HG03558 (cell line): ENCODE measurements at regions not wholly inside any gene's neighbourhood (a gene's known extent, or its start where the extent isn't known, plus 50 kb on each side); places are given as distances from the start of the nearest gene placed in this dataset.
A peak's percentile ranks its signal among the peaks of the same experiment; 100 is the strongest.

Experiments used
- ATAC-seq: cut with Tn5 transposase; IDR thresholded peaks from one replicate; pipeline ENCODE4 v1.9.1; 2021; ENCODE audit warnings: moderate number of reproducible peaks; ENCODE audit not compliant: unreplicated experiment; ENCODE audit errors: extremely low read depth

DNA sequence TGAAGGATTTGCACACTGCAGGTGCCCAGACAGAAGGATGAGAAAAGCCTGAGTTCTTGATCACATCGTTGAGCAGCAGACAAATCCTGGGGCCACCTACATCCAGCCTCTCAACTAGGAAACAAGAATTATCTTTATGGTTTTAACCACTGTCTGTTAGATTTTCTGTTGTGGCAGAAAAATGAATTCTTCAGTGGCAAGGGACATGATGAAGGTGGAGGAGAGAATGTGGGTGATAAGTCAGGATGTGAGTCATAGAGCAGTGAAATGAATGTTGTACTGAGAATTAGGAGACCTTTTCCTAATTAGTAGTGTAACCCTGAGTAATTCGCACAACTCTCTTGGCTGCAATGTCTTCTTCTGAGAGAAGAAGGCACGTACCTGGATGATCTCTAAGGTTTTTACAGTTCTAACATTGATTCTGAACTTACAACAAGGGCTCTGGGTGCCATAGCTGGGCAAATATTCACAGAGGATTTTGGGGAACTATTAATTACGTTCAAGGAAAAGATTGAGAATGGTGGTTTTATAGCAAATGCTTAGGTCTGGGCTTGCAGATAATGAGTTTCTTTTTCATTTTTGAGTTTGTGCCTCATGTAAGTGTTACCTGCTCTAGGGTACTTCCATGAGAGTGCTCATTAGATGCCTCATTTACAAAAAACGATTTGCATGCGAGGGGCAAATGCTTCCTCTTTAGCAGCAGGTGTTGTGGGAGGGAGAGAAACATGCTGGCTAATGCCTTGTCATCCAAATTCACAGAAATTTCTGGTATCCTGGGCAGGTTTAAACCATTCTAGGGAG lies 111.0 kb upstream of the KL start:
- peak; percentile 82 for ATAC-seq

- no peak for ATAC-seq
Observed at GRCh38 chr13:32905864-32906180, 110.4 kb upstream of the KL start.

DNA sequence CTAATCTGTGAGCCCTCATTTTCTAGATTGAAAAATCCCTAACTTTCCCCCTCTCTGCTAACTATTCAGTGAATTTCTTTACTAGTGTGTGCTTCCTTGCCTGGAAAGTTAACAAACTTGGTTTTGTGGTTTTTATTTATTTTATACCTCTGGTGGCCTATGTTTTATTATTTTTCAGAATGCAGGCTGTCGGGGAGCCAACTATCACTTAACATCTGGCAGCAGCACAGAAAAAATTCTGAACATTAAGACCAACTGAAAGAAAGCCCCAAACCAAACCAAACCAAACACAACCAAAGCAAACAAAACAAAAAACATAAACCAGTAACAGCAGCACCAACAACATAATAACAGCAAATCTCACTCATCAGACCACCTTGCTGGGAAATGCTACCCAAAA lies 109.0 kb upstream of the KL start:
- no peak for ATAC-seq

- no peak for ATAC-seq
Observed at GRCh38 chr13:32910530-32910929, 105.7 kb upstream of the KL start.

DNA sequence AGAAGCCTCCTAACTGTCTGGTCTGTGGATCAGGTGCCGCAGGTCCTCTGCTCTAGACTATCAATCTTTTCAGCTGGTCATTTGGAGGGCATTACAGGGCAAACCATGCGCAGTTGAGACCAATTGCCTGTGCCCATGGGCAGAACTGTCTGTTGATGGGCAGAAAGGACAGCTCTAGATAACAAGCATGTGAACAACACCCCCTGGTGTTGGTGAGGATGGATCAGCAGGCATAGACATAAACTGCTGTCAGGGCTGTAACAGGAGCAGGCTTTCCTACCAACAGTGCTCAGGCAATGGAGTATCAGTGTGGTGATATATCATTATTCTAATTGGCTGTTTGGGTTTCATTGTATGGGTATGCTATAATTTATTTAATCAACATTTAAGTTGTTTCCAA lies 104.7 kb upstream of the KL start:
- no peak for ATAC-seq

DNA sequence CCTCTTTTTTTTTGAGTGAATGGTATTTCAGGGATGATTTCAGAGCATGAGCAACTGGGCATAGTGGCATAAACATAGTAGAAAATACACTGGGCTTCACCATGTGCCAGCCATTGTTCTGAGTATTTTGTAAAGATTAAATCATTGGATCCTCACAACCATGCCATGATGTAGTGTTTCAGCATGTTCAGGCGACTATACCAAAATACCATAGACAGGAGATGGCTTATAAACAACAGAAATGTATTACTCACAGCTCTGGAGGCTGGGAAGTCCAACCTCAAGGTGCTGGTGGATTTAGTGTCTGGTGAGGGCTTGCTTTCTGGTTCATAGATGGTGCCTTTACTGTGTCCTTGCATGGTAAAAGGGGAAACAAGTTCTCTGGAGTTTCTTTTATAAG lies 101.5 kb upstream of the KL start:
- no peak for ATAC-seq

DNA sequence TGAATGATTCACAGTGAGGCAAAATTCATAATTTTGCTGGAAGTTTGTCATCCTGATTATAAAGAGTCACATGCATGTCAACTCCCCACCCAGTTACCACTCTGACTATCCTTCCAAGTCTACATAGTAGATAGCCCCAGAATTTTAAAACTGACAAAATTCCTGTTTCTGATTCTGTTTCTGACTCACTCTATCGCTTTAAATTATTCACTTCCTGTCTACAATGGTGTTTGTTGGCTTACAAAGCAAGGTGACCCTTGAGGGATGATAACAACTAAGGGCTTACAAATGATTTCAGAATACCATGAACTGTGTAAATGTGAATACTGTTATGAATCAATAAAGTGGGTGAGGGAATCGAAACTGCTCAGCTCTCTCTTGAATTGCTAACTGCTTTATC lies 98.7 kb upstream of the KL start:
- no peak for ATAC-seq

DNA sequence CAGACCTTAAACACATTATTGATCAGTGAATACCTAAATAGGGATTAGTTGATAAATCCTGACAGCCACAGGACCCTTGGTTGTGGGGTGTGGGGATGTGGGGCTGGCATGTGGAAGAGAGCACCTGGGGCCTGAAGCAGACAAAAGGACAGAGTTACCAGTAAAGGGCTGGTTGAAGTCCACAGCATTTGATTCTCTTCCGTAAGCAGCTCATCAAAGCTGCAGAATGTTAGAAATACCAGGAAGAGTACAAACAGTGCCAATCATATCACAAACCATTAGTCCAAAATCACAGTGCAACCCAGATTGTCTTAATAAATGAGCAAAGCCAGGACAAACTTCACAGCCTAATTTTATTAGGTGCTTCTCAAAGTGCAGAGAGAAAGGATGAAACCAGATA lies 92.5 kb upstream of the KL start:
- no peak for ATAC-seq

DNA sequence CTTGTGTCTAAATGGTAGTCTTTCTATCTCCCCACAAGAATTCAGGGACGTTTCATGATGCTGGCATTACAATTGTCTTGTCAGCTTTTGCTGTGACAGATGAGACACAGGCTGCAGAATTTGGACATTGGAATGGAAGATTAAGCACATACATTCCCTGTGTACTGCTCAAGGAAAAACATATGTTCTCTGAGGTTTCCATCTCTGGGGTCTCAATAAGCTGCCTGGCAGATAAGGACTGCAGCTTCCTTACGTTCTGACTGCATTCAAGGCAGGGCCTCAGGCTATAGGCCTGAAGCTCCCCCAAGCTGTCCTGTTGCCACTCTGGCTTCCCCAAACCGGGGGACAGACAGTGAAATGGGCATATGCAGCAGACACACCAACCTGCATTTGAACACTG lies 91.3 kb upstream of the KL start:
- no peak for ATAC-seq

DNA sequence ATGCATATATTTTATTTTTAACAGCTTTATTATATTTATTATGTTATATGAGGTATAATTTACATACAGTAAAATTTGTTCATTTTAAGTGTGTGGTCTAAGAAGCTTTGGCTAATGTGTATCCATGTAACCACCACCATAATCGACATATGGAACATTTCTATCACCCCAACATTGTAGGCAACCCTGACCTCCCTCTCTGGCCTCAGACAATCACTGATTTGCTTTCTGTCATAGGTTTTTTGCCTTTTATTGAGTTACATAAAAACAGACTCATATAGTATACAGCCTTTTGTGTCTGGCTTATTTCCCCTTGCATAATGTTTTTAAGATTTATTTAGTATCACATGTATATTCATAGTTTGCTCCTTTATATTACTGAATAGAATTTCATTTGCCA lies 90.7 kb upstream of the KL start:
- no peak for ATAC-seq

- no peak for ATAC-seq
Observed at GRCh38 chr13:32932376-32932775, 83.8 kb upstream of the KL start.

DNA sequence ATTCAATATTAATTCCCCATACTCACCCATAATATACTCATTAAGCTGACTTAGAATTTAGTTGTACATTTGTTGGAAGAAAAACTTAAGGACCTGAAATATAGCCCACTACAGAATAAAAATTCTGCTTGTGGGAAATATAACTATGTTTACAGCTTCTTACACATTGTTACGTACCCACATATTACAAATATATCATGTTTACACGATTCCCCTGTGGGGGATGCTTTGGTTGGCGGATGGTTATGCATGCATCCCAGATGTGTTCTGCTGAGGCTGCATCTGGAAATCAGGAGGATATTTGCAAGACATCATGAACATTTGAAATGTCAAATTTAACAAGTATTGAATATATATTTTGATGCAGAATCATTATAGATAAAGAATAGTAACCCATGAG lies 79.5 kb upstream of the KL start:
- no peak for ATAC-seq

DNA sequence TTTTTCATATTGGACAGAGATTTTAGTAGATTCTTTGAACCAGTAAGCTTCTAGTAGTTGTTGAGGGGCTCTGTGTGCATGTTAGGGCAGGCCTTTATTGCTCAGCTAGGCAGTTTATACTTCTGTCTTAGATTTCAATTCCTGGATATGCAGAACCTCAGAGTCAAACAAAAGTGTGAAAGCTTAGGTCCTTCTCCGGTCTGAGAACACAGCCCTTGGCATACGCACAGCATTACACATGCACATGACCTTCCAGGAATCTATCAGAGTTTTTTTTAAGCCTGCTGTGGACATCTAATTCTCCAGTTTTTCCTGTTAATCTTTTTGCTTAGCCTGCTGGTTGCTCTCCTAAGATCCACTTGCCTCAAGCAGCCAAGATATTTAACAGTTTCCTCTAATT lies 77.9 kb upstream of the KL start:
- no peak for ATAC-seq

- ATAC-seq = no peak
Observed at GRCh38 chr13:32938907-32939306, 77.3 kb upstream of the KL start.

DNA sequence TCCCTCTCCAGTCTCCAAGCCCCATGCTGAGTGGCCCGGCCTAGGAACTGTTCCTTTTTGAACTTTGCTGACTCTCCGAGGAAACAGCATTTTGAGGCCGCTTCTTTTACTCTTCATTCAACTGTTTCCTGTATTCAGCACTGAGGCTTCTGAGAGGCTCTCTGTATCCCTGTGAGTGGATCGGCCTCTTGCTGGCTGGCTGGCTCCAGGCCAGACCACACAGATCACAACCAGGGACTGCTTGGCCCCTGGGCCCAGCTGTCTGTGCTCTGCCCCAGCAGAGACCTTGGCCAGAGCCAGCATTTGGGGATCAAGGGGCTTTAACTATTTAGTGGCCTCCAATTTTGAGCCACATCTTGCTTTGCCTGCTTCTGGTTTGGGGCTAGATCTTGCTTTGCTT lies 75.6 kb upstream of the KL start:
- ATAC-seq = no peak

DNA sequence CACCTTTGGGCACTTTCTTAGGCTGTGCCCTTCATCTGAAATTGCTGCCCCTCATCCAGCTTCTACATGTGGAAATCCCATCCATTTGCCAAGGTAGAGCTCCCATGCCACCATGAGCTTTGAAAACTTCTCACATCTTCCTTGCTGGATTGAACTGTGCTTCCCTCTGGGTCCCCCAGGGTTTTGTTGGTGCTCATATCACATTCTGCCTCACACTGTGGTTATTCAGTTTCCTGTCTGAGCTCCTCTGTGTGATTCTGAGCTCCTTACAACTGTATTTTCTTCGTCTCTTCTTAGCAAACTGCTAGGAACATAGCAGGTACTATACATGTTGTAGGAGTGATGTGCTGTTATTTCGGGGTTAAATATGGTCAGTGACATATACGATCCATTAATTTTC lies 74.9 kb upstream of the KL start:
- ATAC-seq = no peak

DNA sequence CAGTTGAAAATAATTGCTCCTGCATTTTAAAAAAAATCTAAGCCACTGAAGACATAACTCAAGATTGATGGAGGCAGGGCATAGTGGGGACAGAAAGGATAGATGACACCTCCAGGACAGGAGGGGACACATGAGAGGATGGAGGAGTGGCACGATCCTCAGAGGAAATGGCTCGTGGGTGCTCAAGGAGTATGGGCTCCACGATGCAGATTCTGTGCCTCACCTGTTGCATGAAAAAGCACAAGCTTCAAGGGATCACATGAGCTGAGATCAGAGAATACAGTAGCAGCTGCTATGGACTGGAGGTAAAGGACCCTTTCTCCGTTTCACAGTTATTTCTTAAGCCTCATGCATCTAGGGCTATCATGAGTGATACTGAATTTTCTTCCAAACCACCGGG lies 69.7 kb upstream of the KL start:
- no peak for ATAC-seq

DNA sequence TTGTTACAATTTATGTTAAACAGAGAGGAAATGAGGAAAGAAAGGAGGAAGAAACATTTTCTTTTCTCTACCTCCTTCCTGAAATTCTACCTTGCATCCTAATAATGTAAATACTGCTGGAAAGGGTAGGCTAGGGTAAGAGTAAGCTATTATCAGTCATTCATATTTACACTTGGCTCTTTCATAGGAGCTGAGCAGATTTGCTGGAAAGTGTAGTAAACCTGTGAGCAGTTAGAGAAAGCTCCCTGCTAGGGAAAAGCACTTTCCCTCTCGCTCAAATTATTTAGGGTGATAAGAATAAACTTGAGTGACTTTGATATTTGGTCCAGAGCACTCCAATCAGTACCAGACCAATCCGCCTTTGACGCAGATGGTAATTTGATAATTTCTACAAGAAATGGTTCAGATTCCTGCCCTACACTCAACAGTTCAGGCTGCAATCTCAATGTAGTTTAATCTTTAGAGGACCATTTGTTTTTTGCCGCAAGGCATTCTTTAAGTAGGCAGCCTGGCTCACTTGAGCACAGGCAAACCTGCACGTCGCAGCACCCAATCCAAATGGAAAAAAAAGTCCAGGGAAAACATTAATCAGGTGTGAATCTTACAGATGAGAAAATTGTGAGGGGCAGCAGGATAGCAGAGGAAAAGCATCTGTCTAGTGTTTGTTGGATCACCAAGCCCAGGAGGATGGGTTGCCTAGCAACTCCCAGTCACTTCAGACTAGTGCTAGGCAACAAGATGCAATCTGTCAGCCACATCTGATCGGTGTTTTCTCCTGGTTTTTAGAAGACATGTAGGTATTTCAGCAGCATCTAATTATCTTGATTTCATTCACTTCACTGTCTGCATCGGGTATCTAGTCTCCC lies 68.6 kb upstream of the KL start:
- ATAC-seq = no peak

- no peak for ATAC-seq
Observed at GRCh38 chr13:32949820-32950219, 66.4 kb upstream of the KL start.

GRCh38 chr13:32951580-32951979 lies 64.6 kb upstream of the KL start:
- no peak for ATAC-seq

- no peak for ATAC-seq
Observed at GRCh38 chr13:32955881-32956594, 60.2 kb upstream of the KL start.
